Urothelium cell line (cell line): ENCODE measurements at regions not wholly inside any gene's neighbourhood (a gene's known extent, or its start where the extent isn't known, plus 50 kb on each side); places are given as distances from the start of the nearest gene placed in this dataset.
"Not testable (repeated sequence)": the region's sequence is repeated elsewhere in the genome, so short reads cannot be mapped to it uniquely, and the experiment has no call there.

Source experiments
- DNase-seq: peaks from one replicate; pipeline ENCODE4 v3.0.0; 2011; ENCODE audit warnings: low spot score, mixed read lengths
- FAIRE-seq: peaks from 2 replicates; lab custom pipeline; 2011; peaks lifted over from hg19 to GRCh38; lab: Jason Lieb, UNC

- DNase-seq, FAIRE-seq: not testable (repeated sequence)
These were observed 394.1 kb upstream of the NFIA start for GRCh38 chr1:60688221-60688620.

GRCh38 chr1:60681095-60681860 lies 401.1 kb upstream of the NFIA start:
- DNase-seq (no peak), FAIRE-seq (no peak)

GRCh38 chr1:60679524-60680375 lies 402.6 kb upstream of the NFIA start:
- FAIRE-seq (no peak), DNase-seq (no peak)

GRCh38 chr1:60678802-60679201 lies 403.6 kb upstream of the NFIA start:
- peak; percentile 55 for FAIRE-seq
- no peak for DNase-seq

GRCh38 chr1:60678391-60678790 lies 404.0 kb upstream of the NFIA start:
- no peak for DNase-seq
- FAIRE-seq = no peak

GRCh38 chr1:60672449-60672848 lies 409.9 kb upstream of the NFIA start:
- FAIRE-seq (no peak), DNase-seq (no peak)

GRCh38 chr1:60670302-60670701 lies 412.1 kb upstream of the NFIA start:
- no peak for FAIRE-seq
- no peak for DNase-seq

GRCh38 chr1:60668585-60668984 lies 413.8 kb upstream of the NFIA start:
- DNase-seq = no peak
- no peak for FAIRE-seq

GRCh38 chr1:60665311-60665710 lies 417.1 kb upstream of the NFIA start:
- DNase-seq (no peak), FAIRE-seq (no peak)

- FAIRE-seq (no peak), DNase-seq (no peak)
These were observed 418.2 kb upstream of the NFIA start for GRCh38 chr1:60664086-60664625.

GRCh38 chr1:60662486-60663044 lies 419.8 kb upstream of the NFIA start:
- DNase-seq (no peak), FAIRE-seq (no peak)

- DNase-seq = no peak
- no peak for FAIRE-seq
These were observed 424.4 kb upstream of the NFIA start for GRCh38 chr1:60657926-60658325.

GRCh38 chr1:60655679-60656355 lies 426.5 kb upstream of the NFIA start:
- DNase-seq = no peak
- no peak for FAIRE-seq

GRCh38 chr1:60640033-60640551 lies 442.3 kb upstream of the NFIA start:
- FAIRE-seq, DNase-seq: not testable (repeated sequence)

- DNase-seq (no peak), FAIRE-seq (no peak)
These were observed 443.1 kb upstream of the NFIA start for GRCh38 chr1:60639287-60639686.

GRCh38 chr1:60637651-60638050 lies 444.7 kb upstream of the NFIA start:
- DNase-seq (no peak), FAIRE-seq (no peak)

- DNase-seq (no peak), FAIRE-seq (no peak)
These were observed 445.4 kb upstream of the NFIA start for GRCh38 chr1:60636946-60637345.

GRCh38 chr1:60634106-60634505 lies 448.3 kb upstream of the NFIA start:
- FAIRE-seq (no peak), DNase-seq (no peak)

- DNase-seq (no peak), FAIRE-seq (no peak)
These were observed 459.9 kb upstream of the NFIA start for GRCh38 chr1:60622486-60622885.

GRCh38 chr1:60621368-60621851 lies 461.0 kb upstream of the NFIA start:
- FAIRE-seq (no peak), DNase-seq (no peak)
